ENCODE measurements at regions not wholly inside any gene's neighbourhood (a gene's known extent, or its start where the extent isn't known, plus 50 kb on each side); places are given as distances from the start of the nearest gene placed in this dataset.

DNA sequence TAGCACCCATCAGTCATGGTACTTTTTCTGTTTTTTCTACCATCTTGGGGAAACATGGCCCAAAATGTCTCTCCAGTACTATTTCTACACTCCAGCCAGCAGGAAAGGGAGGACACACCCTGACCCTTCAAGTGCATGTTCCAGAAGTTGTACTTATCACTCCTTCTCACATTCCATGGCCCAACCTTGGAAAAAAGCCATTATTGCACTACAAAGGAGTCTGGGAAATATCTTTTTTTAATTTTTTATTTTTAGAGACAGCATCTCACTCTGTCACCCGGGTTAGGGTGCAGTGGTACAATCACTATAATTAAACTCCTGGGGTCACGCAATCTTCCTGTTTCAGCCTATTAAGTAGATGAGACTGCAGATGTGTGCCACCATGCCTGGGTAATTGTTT lies 100.0 kb upstream of the PPP2R3A start:
- DNase-seq (ENCODE audit: low spot score) = no peak

DNA sequence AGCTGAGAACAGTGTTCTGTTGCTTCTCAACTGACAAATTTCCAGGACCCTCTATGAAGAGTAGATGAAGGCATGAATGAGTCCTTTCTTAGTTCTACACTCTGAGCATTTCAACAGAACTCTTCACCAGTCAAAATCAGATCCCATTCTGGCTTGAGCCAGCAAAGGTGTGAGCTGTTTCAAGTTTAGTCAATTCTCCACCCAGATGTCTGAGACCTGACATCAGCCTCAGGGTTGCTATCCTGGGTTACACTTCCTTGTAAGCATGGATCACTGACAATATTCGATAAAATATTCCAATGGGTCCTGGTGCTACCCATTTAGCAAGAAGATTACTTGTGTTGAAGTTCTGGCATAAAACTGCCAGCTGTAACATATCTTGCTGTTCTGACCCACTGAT lies 97.6 kb upstream of the PPP2R3A start:
- DNase-seq (ENCODE audit: low spot score) = peak; percentile 74

DNA sequence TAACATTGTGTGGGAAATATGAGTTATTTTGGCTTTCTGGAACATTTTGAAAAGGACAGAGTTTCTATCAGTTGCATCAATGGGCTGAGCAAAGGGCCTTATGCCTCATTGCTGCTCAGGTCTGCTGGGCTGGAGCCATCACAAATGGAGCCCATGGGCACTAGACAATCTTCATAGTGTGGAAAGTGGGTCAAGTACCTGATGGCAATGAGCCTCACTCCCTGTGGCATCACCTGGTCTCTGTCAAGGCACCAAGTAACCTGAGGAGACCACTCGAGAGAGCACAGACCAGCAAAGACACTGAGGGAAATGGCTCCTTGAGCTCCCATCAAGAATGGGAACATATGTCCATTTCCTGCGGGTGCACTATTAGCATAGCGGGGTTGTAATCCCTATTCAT lies 96.7 kb upstream of the PPP2R3A start:
- no peak for DNase-seq (ENCODE audit: low spot score)

DNA sequence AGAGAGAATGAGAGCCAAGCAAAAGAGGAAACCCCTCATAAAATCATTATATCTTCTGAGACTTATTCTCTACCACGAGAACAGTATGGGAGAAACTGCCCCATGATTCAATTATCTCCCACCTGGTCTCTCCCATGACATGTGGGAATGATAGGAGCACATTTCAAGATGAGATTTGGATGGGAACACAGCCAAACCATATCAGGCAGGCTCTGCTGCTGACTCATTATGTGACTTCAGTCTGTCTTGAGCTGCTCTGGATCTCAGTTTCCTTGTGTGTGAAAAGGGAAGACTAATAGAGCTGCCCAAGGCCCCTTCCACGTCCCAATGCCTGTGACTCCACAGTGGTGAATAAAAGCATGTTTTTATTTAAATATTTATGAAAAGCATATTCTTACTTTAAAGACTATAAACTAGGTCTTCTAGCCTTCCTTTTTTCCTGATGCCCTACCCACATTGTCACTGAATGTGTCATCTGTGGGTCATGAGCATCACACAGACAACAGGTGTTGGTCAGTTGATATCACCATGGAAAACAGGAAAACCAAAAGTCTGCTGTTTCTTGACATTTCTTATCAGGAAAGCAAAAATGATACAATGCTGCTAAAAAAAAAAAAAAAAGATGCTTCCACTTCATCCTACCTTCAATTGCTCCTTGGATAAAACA lies 96.0 kb upstream of the PPP2R3A start:
- peak; percentile 93 for DNase-seq (ENCODE audit: low spot score)

DNA sequence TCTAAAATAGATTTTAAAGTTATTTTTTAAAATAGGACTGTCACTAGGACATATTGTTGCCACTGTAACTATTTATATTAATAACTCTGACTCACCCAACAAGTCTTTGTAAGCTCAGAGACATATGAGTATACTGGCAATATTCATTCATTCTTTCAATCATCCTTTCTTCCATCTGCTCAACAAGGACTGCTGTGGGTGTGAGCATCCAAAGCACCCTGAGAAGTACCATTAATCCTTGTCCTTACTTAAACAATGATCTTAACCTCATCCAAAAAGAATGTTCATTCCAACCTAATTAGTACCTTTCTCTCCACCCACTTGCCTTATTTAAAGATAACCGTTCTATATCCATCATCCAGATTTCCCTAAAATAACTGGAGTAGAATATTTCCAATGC lies 94.2 kb upstream of the PPP2R3A start:
- no peak for DNase-seq (ENCODE audit: low spot score)

DNA sequence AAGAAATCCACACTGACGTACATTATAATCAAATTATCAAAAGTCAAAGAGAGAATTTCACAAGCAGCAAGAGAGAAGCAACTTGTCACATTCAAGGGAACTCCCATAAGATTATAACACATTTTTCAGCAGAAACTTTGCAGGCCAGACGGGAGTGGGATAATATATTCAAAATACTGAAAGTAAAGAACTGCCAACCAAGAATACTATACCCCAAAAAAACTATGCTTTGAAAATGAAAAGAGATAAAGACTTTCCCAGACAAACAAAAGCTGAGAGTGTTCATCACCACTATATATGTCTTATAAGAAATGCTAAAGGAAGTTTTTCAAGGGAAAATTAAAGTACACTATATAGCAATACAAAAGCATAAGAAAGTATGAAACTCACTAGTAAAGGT lies 91.5 kb upstream of the PPP2R3A start:
- DNase-seq (ENCODE audit: low spot score) = no peak

DNA sequence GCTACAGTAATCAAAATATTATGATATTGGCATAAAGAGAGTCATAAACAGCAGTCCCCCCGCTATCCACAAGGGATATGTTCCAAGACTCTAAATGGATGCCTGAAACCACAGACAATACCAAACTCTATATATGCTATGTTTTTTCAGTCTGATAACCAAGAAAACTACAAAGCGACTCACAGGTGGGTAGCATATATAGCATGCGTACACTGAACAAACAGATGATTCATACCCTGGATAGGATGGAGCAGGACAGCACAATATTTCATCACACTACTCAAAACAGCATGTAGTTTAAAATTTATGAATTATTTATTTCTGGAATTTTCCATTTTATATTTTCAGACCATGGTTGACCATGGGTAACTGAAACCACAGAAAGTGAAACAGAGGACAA lies 87.0 kb upstream of the PPP2R3A start:
- no peak for DNase-seq (ENCODE audit: low spot score)

DNA sequence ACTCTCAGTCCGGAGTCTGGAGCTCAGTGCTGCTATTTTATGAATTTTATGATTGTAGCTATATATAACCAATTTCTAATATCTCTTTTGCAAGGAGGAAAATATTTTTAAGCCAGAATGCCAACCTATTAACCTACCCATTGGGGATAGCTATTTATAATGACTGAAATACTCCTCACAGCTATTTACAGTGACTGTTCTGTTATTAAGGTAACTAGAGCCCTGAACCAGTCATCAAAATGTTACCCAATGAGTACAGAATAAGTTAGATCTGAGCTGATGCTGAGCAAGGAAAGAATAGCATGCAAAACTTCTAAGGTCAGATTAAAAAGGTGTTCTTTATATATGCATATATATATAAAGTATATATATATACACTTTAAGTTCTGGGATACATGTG lies 79.6 kb upstream of the PPP2R3A start:
- DNase-seq (ENCODE audit: low spot score) = no peak

DNA sequence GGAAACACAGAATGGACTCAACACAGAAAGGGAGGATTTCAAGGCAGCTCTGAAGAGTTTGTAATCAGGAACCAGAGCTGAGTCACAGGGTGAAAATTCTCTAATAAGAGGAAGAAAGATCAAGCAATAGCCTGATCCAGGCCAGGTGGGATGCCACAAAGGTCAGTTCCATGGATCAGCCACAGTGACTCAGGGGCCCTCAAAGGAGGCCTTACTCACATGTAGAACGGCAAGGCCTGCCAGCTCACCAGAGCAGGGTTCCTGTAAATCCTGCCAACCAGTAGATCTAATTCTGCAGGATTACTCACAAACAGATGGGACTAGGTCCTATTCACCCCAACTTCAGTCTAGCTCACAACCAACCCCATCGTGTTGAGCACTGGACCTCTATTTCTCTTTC lies 78.3 kb upstream of the PPP2R3A start:
- peak; percentile 98 for DNase-seq (ENCODE audit: low spot score)

DNA sequence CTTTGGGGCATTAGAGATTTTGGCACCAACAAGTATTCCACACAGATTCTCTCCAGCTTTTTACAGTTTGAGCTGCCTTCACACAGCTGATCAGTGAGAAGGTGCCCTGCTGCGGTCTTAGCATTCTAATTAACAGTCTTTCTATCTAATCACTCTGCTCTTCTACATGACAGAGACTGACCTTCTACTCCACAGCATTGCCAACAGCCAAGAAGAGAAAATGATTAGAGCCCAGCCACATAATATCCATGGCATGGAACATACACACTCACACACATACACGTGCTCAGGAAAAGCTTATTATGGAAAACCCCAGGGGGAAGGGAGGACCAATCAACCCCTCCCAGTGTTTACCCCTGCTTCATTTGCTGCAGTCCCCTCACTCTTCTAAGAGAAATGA lies 76.1 kb upstream of the PPP2R3A start:
- DNase-seq (ENCODE audit: low spot score) = no peak

DNA sequence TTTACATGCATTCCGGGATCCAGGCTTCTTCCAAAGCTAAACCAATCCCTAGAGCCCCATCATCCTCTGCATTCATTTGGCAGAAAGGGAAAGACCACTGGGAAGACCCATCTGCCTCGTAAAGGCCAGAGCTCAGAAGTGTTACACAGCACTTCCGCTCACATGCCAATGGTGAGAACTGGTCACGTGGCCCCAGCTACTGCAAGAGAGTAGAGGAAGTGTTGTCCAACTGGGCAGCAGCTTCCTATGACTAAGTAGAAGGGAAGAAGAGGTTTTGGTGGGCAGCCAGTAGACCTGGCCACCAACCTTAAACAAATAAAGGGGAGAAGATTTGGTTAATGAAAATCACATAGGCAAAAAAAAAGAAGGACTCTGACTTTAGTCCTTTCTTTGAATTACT lies 74.4 kb upstream of the PPP2R3A start:
- peak; percentile 55 for DNase-seq (ENCODE audit: low spot score)

DNA sequence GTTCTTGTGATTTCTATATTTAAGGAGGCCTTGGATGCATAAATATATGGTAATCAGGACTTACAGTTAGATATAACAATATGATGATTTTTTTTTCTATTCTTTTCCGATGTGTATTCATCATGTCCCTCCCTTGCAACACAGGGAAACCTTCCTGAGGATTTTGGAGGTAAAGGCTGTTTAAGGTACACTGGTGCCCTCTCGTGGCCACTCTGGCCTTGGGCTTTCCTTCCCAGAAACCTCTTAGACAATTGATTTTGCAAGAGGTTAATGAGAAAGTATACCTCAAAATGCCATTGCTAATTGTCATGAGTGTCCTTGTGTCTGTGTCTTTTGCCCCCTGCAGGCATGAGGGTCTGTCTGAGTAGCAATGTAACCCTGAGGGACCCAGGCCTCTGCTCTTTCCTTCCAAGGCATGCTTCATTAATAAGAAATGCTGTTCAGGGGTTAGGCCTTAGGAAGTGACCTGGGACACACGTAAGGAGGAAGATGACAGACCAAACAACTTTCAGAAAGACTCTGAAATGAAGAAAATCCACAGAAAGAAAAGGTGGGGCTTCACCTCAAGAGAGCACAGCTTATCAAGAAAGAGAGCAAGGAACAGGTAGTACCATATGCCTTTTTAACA lies 70.3 kb upstream of the PPP2R3A start:
- peak; percentile 88 for DNase-seq (ENCODE audit: low spot score)

DNA sequence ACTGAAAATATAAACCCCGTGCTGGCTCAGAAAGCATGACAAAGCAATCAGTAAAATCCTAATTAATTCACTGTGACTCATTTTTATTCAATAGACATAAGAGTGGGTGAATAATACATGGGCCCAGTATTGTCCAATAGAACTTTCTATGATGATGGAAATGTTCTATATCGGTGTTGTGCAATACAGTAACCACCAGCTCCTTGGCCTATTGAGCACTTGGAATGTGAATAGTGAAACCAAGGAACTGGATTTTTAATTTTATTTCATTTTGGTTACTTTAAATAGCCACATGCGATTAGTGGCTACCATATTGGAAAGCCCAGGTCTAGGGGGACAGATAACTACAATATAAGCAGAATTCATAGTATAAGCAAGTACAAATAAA lies 69.8 kb upstream of the PPP2R3A start:
- DNase-seq (ENCODE audit: low spot score) = peak; percentile 89

DNA sequence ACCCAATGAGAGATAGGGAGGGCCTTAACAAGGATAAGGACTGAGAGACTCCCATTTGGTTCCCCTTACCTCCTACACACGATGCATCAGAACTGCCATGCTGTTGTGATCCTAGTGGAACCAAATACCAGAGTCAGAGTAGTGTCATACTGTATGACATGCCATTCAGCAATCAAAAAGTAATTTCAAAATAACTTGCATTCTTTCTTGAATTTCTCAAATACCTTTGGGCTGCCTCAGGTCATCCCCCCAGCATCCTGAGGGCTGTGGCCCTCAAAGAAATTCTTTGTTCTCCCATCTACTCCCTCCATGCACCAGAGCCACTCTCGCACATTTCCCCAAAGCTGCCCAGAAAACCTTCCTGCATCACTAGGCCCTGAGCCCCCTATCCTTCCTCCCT lies 68.9 kb upstream of the PPP2R3A start:
- peak; percentile 97 for DNase-seq (ENCODE audit: low spot score)

DNA sequence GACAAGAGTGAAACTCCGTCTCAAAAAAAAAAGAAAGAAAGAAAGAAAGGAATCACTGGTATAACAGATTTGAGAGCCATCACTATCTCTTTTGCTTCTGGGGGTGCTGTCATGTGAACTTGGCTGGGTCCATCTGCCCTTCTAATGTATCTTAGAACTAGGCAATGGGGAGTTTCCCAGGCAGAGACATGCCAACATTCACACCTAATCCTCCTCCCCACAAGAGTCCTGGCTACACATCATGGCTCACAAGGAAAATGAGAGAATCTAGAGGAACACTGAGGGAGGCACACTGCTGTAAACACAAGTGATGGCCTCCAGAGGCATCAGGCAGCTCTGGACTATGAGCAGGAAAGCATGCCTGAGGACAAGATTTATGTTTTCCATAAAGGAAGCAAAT lies 67.8 kb upstream of the PPP2R3A start:
- DNase-seq (ENCODE audit: low spot score) = peak; percentile 41

DNA sequence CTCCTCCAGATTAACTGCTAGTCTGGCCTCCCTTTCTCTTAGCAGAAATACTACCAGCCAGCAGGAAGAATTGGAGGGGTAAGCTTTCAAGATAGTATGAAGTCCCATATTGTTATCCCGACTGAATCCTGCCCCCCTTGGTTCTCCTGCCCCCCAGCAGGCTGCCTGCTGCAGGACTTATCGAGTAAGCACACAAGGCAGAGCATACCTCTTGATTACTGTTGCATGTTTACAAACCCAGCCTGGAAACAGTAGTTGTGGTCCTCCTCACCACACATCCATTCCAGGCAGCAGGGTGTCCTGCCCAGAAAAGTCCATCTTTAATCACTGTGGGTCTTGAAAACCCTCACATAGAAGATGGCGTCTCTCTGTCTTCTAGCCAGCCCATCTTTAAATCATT lies 66.8 kb upstream of the PPP2R3A start:
- no peak for DNase-seq (ENCODE audit: low spot score)

DNA sequence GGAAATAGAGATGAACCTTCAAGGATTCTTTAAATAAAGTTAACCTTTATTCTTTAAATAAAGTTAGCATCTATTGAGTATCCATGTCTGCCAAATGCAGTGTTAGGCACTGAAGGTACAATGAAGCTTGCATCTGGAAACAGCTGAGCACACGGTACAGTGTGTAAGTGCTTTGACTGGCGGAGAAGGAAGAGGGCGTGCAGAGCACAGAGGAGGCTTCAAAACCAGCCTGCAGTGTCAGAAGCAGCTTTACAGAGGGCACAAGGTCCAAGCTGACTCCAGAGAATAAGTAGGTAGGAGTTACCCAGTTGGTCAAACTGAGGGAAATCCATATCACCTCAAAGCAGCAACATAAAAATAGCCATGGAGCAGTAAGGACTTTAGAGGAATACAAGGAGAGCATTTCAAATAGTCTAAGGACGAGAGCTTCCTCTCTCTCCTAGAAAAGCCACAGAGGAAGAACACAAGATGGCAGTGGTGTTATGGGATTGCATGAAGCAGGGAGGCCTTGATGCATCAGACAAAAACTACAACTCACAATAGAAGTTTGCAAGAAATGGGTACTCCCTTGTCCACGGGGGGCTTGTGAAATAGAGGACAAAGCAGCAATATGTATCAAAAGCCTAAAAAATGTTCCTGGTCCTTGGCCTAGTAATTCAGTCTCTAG lies 60.3 kb upstream of the PPP2R3A start:
- peak; percentile 54 for DNase-seq (ENCODE audit: low spot score)

DNA sequence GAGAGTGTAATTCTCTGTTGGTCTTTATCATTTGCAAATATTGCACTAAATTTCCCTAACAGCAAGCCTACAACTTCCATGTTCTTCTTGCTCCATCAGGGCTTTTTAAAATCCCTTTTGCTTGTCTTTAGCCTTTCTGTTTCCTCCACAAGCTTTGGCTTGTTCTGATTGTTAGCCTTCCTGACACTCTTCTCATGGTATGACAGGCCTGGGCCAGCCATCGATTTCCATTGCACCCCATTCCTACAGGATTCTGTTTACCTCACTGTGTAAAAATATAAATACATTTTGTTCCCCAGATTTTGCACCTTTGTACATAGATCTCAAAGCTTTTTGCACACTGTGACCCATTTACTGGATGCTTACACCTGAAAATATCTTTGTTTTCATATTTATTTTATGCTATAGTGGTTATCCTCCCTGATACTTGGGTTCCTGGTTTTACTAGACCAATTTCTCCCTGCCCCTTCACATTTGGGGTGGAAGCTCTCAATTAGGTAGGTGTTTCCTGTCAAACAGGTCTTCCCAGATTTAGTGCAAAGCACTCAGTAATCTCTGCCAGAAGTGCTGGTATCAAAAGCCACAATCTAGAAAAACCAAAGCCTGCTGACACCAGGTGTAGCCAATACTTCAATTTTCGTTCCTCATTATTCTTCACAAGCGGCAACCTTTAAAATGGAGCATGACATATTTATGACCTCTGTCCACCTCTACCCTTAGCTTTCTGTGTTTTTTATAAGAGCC lies 57.9 kb upstream of the PPP2R3A start:
- no peak for DNase-seq (ENCODE audit: low spot score)

DNA sequence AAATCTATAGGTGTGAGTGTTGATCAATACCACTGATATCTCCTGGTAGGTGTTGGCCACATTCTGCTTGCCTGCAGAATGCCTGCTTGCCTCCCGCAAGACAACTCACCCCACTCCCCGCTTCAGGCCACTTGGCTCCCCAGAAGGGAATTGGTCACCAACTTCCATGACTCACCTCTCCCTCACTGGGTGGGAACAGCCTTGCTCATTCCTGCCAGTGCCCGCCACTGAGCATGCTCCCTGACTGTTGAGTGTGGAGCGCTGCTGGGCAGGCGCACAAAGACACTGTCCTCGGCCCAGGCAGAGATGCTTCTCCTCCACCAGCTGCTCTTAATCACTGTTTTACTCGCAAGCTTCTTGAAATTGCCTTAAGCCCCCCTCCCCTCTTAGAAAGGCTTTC lies 57.3 kb upstream of the PPP2R3A start:
- DNase-seq (ENCODE audit: low spot score) = peak; percentile 54

DNA sequence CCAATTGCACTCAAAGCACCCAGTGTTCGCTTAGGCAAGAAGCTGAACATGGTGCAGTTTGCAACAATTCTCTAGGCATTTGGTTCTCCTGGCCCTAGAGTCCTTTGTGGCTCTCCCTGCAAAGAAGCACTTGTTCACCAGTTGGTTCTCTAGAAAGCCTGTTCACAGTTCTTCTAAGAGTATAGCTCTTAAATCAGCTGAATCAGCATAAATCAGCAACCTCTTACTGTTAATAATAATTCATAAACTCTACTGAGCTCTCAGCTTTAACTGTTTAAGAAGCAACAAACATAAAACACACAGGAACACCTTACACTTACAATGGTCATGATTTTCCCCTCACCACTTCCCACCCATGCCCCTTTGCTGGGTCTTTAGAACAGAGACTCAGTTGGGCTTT lies 56.8 kb upstream of the PPP2R3A start:
- DNase-seq (ENCODE audit: low spot score) = no peak

DNA sequence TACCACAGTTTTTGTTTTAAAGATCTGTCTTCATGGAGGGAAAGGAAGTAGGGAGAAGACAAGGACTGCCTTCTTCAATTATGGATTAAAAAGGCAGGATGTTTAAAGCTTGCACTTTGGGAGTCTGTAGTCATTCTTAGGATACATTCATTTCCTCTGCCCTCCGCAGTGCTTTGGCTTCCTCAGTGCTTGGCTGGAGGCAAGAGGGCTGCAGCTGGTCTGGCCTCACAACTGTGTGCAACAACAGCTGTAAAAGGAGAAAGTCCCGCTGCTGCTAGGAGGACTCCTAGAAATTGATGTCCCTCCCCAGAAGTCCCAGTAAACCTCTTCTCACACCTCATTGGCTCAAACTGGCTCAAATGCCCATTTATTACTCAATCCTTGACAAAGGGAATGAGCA lies 54.4 kb upstream of the PPP2R3A start:
- no peak for DNase-seq (ENCODE audit: low spot score)

DNA sequence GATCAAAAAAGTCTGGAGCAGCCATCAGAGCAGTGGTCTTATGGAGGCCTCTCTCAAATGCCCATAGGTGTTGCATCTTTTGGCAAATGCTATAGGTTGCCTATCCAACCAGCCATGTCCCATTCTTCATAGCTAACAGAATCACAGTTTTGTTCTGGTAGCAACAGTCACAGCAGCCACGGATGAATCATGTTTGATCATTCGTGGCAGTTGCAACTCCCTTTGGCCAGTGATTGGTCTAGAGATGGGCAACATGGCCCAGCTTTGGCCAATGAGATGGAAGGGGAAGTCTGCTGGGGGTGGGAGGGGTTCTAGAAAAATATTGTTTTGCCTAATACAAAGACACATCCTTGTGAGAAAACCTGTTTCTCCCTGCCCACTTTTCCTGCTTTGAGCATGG lies 50.3 kb upstream of the PPP2R3A start:
- no peak for DNase-seq (ENCODE audit: low spot score)

Data from kidney tubule cell (primary cell).